H9 (cell line): ENCODE measurements at regions not wholly inside any gene's neighbourhood (a gene's known extent, or its start where the extent isn't known, plus 50 kb on each side); places are given as distances from the start of the nearest gene placed in this dataset.

Experiments
- DNase-seq: peaks from one replicate; pipeline ENCODE4 v3.0.0-alpha.2; 2017
- H2AFZ ChIP-seq: one replicate; pipeline ENCODE4 v1.6.1; 2013; ENCODE audit warnings: mild to moderate bottlenecking, low read length, control low read depth, moderate library complexity
- H2AK5ac ChIP-seq: 2 replicates; pipeline ENCODE4 v1.6.1; 2013; ENCODE audit warnings: low read length, control low read depth, mixed read lengths; ENCODE audit not compliant: insufficient read length
- H2BK120ac ChIP-seq: one replicate; pipeline ENCODE4 v1.6.1; 2013; ENCODE audit warnings: low read depth, mild to moderate bottlenecking, low read length, control low read depth, inconsistent platforms; ENCODE audit not compliant: poor library complexity, severe bottlenecking
- H2BK12ac ChIP-seq: 2 replicates; pipeline ENCODE4 v1.6.1; 2013; ENCODE audit warnings: low read length, control low read depth, mixed read lengths, low read depth; ENCODE audit not compliant: insufficient read length
- H2BK15ac ChIP-seq: 2 replicates; pipeline ENCODE4 v1.6.1; 2013; ENCODE audit warnings: low read depth, low read length, control low read depth
- H2BK20ac ChIP-seq: one replicate; pipeline ENCODE4 v1.6.1; 2013; ENCODE audit warnings: low read depth, mild to moderate bottlenecking, low read length, control low read depth, inconsistent platforms; ENCODE audit not compliant: poor library complexity, severe bottlenecking
- H2BK5ac ChIP-seq: 2 replicates; pipeline ENCODE4 v1.6.1; 2013; ENCODE audit warnings: low read length, control low read depth, mixed read lengths; ENCODE audit not compliant: insufficient read length
- H3K14ac ChIP-seq: 2 replicates; pipeline ENCODE4 v1.6.1; 2013; ENCODE audit warnings: low read length, control low read depth; ENCODE audit not compliant: insufficient read depth
- H3K18ac ChIP-seq: 2 replicates; pipeline ENCODE4 v1.6.1; 2013; ENCODE audit warnings: low read depth, mild to moderate bottlenecking, mixed read lengths, low read length, control low read depth; ENCODE audit not compliant: insufficient read length
- H3K23ac ChIP-seq: 2 replicates; pipeline ENCODE4 v1.6.1; 2013; ENCODE audit warnings: low read length, control low read depth, mixed read lengths, low read depth; ENCODE audit not compliant: insufficient read length
- H3K23me2 ChIP-seq: 2 replicates; pipeline ENCODE4 v1.6.1; 2013; ENCODE audit warnings: low read depth, mild to moderate bottlenecking, mixed read lengths, low read length, control low read depth; ENCODE audit not compliant: insufficient read length, poor library complexity, severe bottlenecking
- H3K27ac ChIP-seq: 2 replicates; pipeline ENCODE4 v1.5.1; 2013; ENCODE audit warnings: low read length, control low read depth, mixed read lengths, low read depth; ENCODE audit not compliant: insufficient read length
- H3K27me3 ChIP-seq: 2 replicates; pipeline ENCODE4 v1.6.1; 2013; ENCODE audit warnings: low read length, control low read depth, inconsistent platforms; ENCODE audit not compliant: insufficient read depth
- H3K4ac ChIP-seq: 2 replicates; pipeline ENCODE4 v1.6.1; 2013; ENCODE audit warnings: low read depth, mild to moderate bottlenecking, control low read depth, inconsistent platforms, low read length, moderate library complexity
- H3K4me1 ChIP-seq: 2 replicates; pipeline ENCODE4 v1.6.1; 2013; ENCODE audit warnings: low read length, control low read depth, inconsistent platforms; ENCODE audit not compliant: insufficient read depth
- H3K4me2 ChIP-seq: 2 replicates; pipeline ENCODE4 v1.6.1; 2013; ENCODE audit warnings: low read length, control low read depth, mixed read lengths; ENCODE audit not compliant: insufficient read length, insufficient read depth
- H3K56ac ChIP-seq: 2 replicates; pipeline ENCODE4 v1.6.1; 2013; ENCODE audit warnings: low read depth, mild to moderate bottlenecking, mixed read lengths, low read length, control low read depth; ENCODE audit not compliant: insufficient read length
- H3K79me1 ChIP-seq: 2 replicates; pipeline ENCODE4 v1.6.1; 2013; ENCODE audit warnings: low read depth, mild to moderate bottlenecking, moderate library complexity, low read length, control low read depth, inconsistent platforms; ENCODE audit not compliant: insufficient read depth, poor library complexity, severe bottlenecking
- H3K79me2 ChIP-seq: 2 replicates; pipeline ENCODE4 v1.6.1; 2013; ENCODE audit warnings: low read length, control low read depth, inconsistent platforms; ENCODE audit not compliant: insufficient read depth
- H3K9ac ChIP-seq: 2 replicates; pipeline ENCODE4 v1.6.1; 2013; ENCODE audit warnings: low read length, control low read depth, mixed read lengths; ENCODE audit not compliant: insufficient read length; ENCODE audit errors: extremely low read depth
- H3K9me3 ChIP-seq: one replicate; pipeline ENCODE4 v1.6.1; 2013; ENCODE audit warnings: low read depth, low read length, inconsistent platforms; ENCODE audit not compliant: control insufficient read depth
- H3T11ph ChIP-seq: one replicate; pipeline ENCODE4 v1.6.1; 2013; ENCODE audit warnings: mild to moderate bottlenecking, low read length, control low read depth, inconsistent platforms
- H4K20me1 ChIP-seq: one replicate; pipeline ENCODE4 v1.6.1; 2013; ENCODE audit not compliant: control insufficient read depth, insufficient read length, insufficient read depth
- H4K5ac ChIP-seq: 2 replicates; pipeline ENCODE4 v1.6.1; 2013; ENCODE audit warnings: low read depth, mild to moderate bottlenecking, mixed read lengths, low read length, control low read depth; ENCODE audit not compliant: insufficient read length
- H4K8ac ChIP-seq: replicated peaks from 2 replicates; pipeline ENCODE4 v1.6.1; 2013; ENCODE audit warnings: low read length, control low read depth, mixed read lengths, low read depth; ENCODE audit not compliant: insufficient read length
- H4K91ac ChIP-seq: 2 replicates; pipeline ENCODE4 v1.6.1; 2013; ENCODE audit warnings: low read depth, mild to moderate bottlenecking, moderate library complexity, mixed read lengths, low read length, control low read depth; ENCODE audit not compliant: insufficient read length
- H3K27ac Mint-ChIP-seq, 3 experiments: 2 replicates in 2 of 3; 3 replicates in 1 of 3; pipeline ENCODE4 v1.8.0; 2020 to 2021; ENCODE audit warnings: mixed read lengths in 3 of 3, mild to moderate bottlenecking in 1 of 3, moderate library complexity in 1 of 3
- H3K27me3 Mint-ChIP-seq: 2 replicates; pipeline ENCODE4 v1.8.0; 2021; ENCODE audit warnings: low read depth, mild to moderate bottlenecking, moderate library complexity, mixed read lengths
- H3K36me3 Mint-ChIP-seq, 3 experiments: 2 replicates in 2 of 3; 3 replicates in 1 of 3; pipeline ENCODE4 v1.8.0; 2020 to 2021; ENCODE audit warnings: low read depth in 3 of 3, mixed read lengths in 3 of 3; ENCODE audit not compliant: insufficient read depth in 1 of 3
- H3K4me1 Mint-ChIP-seq, 2 experiments: 2 replicates each; pipeline ENCODE4 v1.8.0; 2020; ENCODE audit warnings: mixed read lengths in 2 of 2
- H3K4me3 Mint-ChIP-seq, 2 experiments: 2 replicates in 1 of 2; 3 replicates in 1 of 2; pipeline ENCODE4 v1.8.0; 2020 to 2021; ENCODE audit warnings: mild to moderate bottlenecking in 2 of 2, mixed read lengths in 2 of 2, moderate library complexity in 1 of 2
- H3K9me3 Mint-ChIP-seq, 2 experiments: 2 replicates in 1 of 2; 3 replicates in 1 of 2; pipeline ENCODE4 v1.8.0; 2020; ENCODE audit warnings: mild to moderate bottlenecking in 2 of 2, mixed read lengths in 2 of 2, moderate library complexity in 1 of 2
- CTCF ChIP-seq: fragments of 200-600 bp; sonication (generic); conservative IDR thresholded peaks from 3 replicates; pipeline ENCODE4 v1.8.0; 2021; ENCODE audit warnings: antibody characterized with exemption, mild to moderate bottlenecking
- WGBS: extraction: QIAGEN DNeasy Blood & Tissue Kit; methylation state at CpG from one replicate; pipeline ENCODE4 v1.1.7; 2013; ENCODE audit warnings: missing lambda C conversion rate, low lambda C conversion rate, mixed read lengths; ENCODE audit not compliant: insufficient read length; ENCODE audit errors: extremely low coverage; 5-methylcytosine and 5-hydroxymethylcytosine counted together

DNA sequence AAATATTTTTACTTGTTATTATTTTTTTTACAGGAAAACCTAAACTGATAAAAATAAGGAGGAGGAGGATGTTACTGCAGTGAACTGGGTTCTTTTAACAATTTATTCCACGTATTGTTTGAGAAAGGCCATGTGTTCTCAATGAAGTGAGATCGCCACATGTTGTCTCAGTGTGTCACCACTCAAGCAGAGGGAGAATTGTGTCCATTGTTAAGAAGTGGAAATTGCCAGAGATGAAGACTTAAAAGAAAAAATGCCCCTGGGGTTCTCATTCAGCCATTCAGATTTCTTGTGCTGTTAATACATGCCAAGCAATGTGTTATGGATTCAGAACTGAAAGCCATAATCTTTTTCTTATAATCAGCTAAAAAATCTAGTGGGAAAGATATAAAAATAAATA is 297.1 kb downstream of the NSUN3 start:
- no peak overlapping the region for H3K4me2 ChIP-seq
- no peak overlapping the region for H3K56ac ChIP-seq
- H2BK20ac ChIP-seq = no peak overlapping the region
- H4K8ac ChIP-seq = no peak overlapping the region
- H3K27ac Mint-ChIP-seq = no peak overlapping the region
- no peak overlapping the region for H2AK5ac ChIP-seq
- H2AFZ ChIP-seq = no peak overlapping the region
- H3K4me1 Mint-ChIP-seq = no peaks in the 10 kb centered on the region
- H3K4me1 ChIP-seq = no peaks in the 10 kb centered on the region
- no peaks in the 10 kb centered on the region for H3K27me3 Mint-ChIP-seq
- WGBS = no CpG with 5 or more reads among the region's 2 CpGs
- no peak overlapping the region for H2BK5ac ChIP-seq
- H3K14ac ChIP-seq = no peak overlapping the region
- no peak overlapping the region for H3K9ac ChIP-seq
- TF ChIP-seq CTCF = no peak
- H3K4me3 Mint-ChIP-seq = no peak overlapping the region
- no peak overlapping the region for H2BK15ac ChIP-seq
- H3T11ph ChIP-seq = no peak overlapping the region
- no peak overlapping the region for H3K23ac ChIP-seq
- no peaks in the 10 kb centered on the region for H3K79me1 ChIP-seq
- H3K18ac ChIP-seq = no peak overlapping the region
- DNase-seq = no peak
- H4K20me1 ChIP-seq = no peaks in the 10 kb centered on the region
- no peaks in the 10 kb centered on the region; a peak in 1 of 5 replicates for H3K9me3 Mint-ChIP-seq
- no peak overlapping the region for H2BK120ac ChIP-seq
- H3K4ac ChIP-seq = no peak overlapping the region
- no peaks in the 10 kb centered on the region; a peak in 1 of 7 replicates for H3K36me3 Mint-ChIP-seq
- no peak overlapping the region for H3K27ac ChIP-seq
- no peak overlapping the region for H4K5ac ChIP-seq
- H3K27me3 ChIP-seq = no peaks in the 10 kb centered on the region
- H3K79me2 ChIP-seq = no peaks in the 10 kb centered on the region
- H2BK12ac ChIP-seq = no peak overlapping the region
- no peak overlapping the region for H4K91ac ChIP-seq
- H3K23me2 ChIP-seq = no peaks in the 10 kb centered on the region
- no peaks in the 10 kb centered on the region for H3K9me3 ChIP-seq
